OCI-LY7 (cell line): ENCODE measurements at regions not wholly inside any gene's neighbourhood (a gene's known extent, or its start where the extent isn't known, plus 50 kb on each side); places are given as distances from the start of the nearest gene placed in this dataset.

Source experiments
- BruUV-seq: library from RNA; stranded (reverse); fragments of 400-500 nt; replicated peaks from 2 replicates; lab custom pipeline; 2021; lab: Mats Ljungman, UMichigan
- CTCF ChIA-PET: fragments of 300-600 bp; sonication (Branson Sonifier 250); formaldehyde crosslinking; loops from one replicate; lab custom pipeline; 2022; ENCODE audit warnings: antibody characterized with exemption; ENCODE audit not compliant: unreplicated experiment; lab: Charles Lee
- POLR2A ChIA-PET: fragments of 300-600 bp; sonication (Branson Sonifier 250); formaldehyde crosslinking; loops from one replicate; lab custom pipeline; 2022; ENCODE audit warnings: antibody characterized with exemption; lab: Charles Lee
- DNase-seq: peaks from one replicate; pipeline ENCODE4 v3.0.0-alpha.2; 2015; ENCODE audit warnings: low spot score
- H2AFZ ChIP-seq: fragments of 200-600 bp; sonication (generic), shearing (Covaris generic); 2 replicates; pipeline ENCODE4 v1.6.1; 2014; ENCODE audit warnings: mild to moderate bottlenecking, antibody characterized with exemption, low read length, moderate library complexity
- H3K27ac ChIP-seq: fragments of 200-600 bp; sonication (generic); 2 replicates; pipeline ENCODE4 v1.5.1; 2014; ENCODE audit warnings: mixed run types, low read depth, mild to moderate bottlenecking, moderate library complexity, low read length, inconsistent platforms; ENCODE audit not compliant: poor library complexity, severe bottlenecking
- H3K36me3 ChIP-seq: fragments of 200-600 bp; sonication (generic); 2 replicates; pipeline ENCODE4 v1.6.1; 2014; ENCODE audit warnings: mild to moderate bottlenecking, antibody characterized with exemption, low read length, moderate library complexity, mixed read lengths; ENCODE audit not compliant: insufficient read depth
- H3K4me1 ChIP-seq: fragments of 200-600 bp; sonication (generic); 2 replicates; pipeline ENCODE4 v1.5.1; 2014; ENCODE audit warnings: mild to moderate bottlenecking, low read length; ENCODE audit not compliant: insufficient read depth, poor library complexity, severe bottlenecking
- H3K4me2 ChIP-seq: fragments of 200-600 bp; sonication (generic); 2 replicates; pipeline ENCODE4 v1.6.1; 2014; ENCODE audit warnings: mild to moderate bottlenecking, low read length
- H3K4me3 ChIP-seq: fragments of 200-600 bp; sonication (generic); 2 replicates; pipeline ENCODE4 v1.5.1; 2014; ENCODE audit warnings: mild to moderate bottlenecking, low read depth, low read length; ENCODE audit not compliant: poor library complexity, severe bottlenecking
- H3K79me2 ChIP-seq: fragments of 200-600 bp; sonication (generic); 2 replicates; pipeline ENCODE4 v1.6.1; 2016; ENCODE audit warnings: low read depth, mild to moderate bottlenecking, low read length, moderate library complexity, mixed read lengths; ENCODE audit not compliant: insufficient read depth
- H3K9me2 ChIP-seq: fragments of 200-600 bp; sonication (generic); 2 replicates; pipeline ENCODE4 v1.6.1; 2016; ENCODE audit warnings: mild to moderate bottlenecking, low read length, mixed read lengths; ENCODE audit not compliant: insufficient read depth
- H3K9me3 ChIP-seq: fragments of 200-600 bp; sonication (generic); 2 replicates; pipeline ENCODE4 v1.6.1; 2014; ENCODE audit warnings: mild to moderate bottlenecking, mixed run types, low read length, mixed read lengths
- H4K20me1 ChIP-seq: fragments of 200-600 bp; sonication (generic); 2 replicates; pipeline ENCODE4 v1.6.1; 2014; ENCODE audit warnings: mild to moderate bottlenecking, antibody characterized with exemption, low read length, moderate library complexity, mixed read lengths; ENCODE audit not compliant: insufficient read depth
- CTCF ChIP-seq: fragments of 200-600 bp; sonication (generic); conservative IDR thresholded peaks from 2 replicates; pipeline ENCODE4 v1.5.1; 2014; ENCODE audit warnings: mild to moderate bottlenecking, antibody characterized with exemption, low read length, moderate library complexity, mixed read lengths
- EZH2phosphoT487 ChIP-seq: fragments of 200-600 bp; sonication (generic); IDR thresholded peaks from 2 replicates; pipeline ENCODE4 v1.6.1; 2018; ENCODE audit warnings: low read depth, borderline replicate concordance, mild to moderate bottlenecking, mixed run types, antibody characterized with exemption, low read length, moderate library complexity, mixed read lengths
- intact Hi-C: fragments of 100-400 bp; cut with micrococcal nuclease; formaldehyde crosslinking; loops from one replicate; pipeline ENCODE4 v1.10.0; 2022; ENCODE audit not compliant: unreplicated experiment

- Histone ChIP-seq H3K9me3 (no peaks in the 10 kb centered on the region), H3K79me2 (no peaks in the 10 kb centered on the region), H2AFZ (no peak overlapping the region), H3K4me2 (no peak overlapping the region), H3K9me2 (no peaks in the 10 kb centered on the region), H4K20me1 (no peaks in the 10 kb centered on the region; the same call in 1 of the 2 replicates), H3K36me3 (no peaks in the 10 kb centered on the region), H3K27ac (no peak overlapping the region), H3K4me3 (no peak overlapping the region), H3K4me1 (no peaks in the 10 kb centered on the region)
- no peak for DNase-seq
- BruUV-seq: no TSS peak
- intact Hi-C loops: no loop called here
- CTCF ChIA-PET: no interaction called here
- POLR2A ChIA-PET: no interaction called here
- TF ChIP-seq CTCF (no peak), EZH2phosphoT487 (no peak)
Measured at GRCh38 chr6:112575309-112575834, 228.2 kb downstream of the RFPL4B start.

GRCh38 chr6:112576423-112576822 lies 229.3 kb downstream of the RFPL4B start:
- Histone ChIP-seq H3K9me2 (no peaks in the 10 kb centered on the region), H3K36me3 (no peaks in the 10 kb centered on the region), H3K79me2 (no peaks in the 10 kb centered on the region), H3K27ac (no peak overlapping the region), H2AFZ (no peak overlapping the region), H3K4me3 (no peak overlapping the region), H3K4me2 (no peak overlapping the region), H3K9me3 (no peaks in the 10 kb centered on the region), H3K4me1 (no peaks in the 10 kb centered on the region), H4K20me1 (no peaks in the 10 kb centered on the region; the same call in 1 of the 2 replicates)
- no TSS peak for BruUV-seq
- CTCF ChIA-PET: no interaction called here
- POLR2A ChIA-PET: interaction anchor here (0.6 to 0.7 kb wide), 3 partner anchors 282 to 798 kb away, joined by 3 to 4 read pairs (median 3); no protein-coding TSS in a partner anchor
- DNase-seq: no peak
- TF ChIP-seq CTCF (no peak), EZH2phosphoT487 (no peak)
- intact Hi-C loops: no loop called here

- no peak overlapping the region for H3K27ac ChIP-seq
- no peaks in the 10 kb centered on the region; the same call in 1 of the 2 replicates for H4K20me1 ChIP-seq
- no TSS peak for BruUV-seq
- no peak for TF ChIP-seq CTCF
- TF ChIP-seq EZH2phosphoT487: no peak
- CTCF ChIA-PET: no interaction called here
- H3K4me2 ChIP-seq: no peak overlapping the region
- H3K79me2 ChIP-seq: no peaks in the 10 kb centered on the region
- H2AFZ ChIP-seq: no peak overlapping the region
- H3K4me1 ChIP-seq: no peaks in the 10 kb centered on the region
- H3K36me3 ChIP-seq: no peaks in the 10 kb centered on the region
- H3K4me3 ChIP-seq: no peak overlapping the region
- H3K9me2 ChIP-seq: no peaks in the 10 kb centered on the region
- H3K9me3 ChIP-seq: no peaks in the 10 kb centered on the region
- DNase-seq: no peak
- intact Hi-C loops: no loop called here
- POLR2A ChIA-PET: interaction anchor here (0.7 to 0.8 kb wide), 2 partner anchors 23 to 107 kb away, joined by 3 read pairs; no protein-coding TSS in a partner anchor
Measured at GRCh38 chr6:112579601-112580000, 232.5 kb downstream of the RFPL4B start.
